HCT116 (cell line): ENCODE measurements at regions not wholly inside any gene's neighbourhood (a gene's known extent, or its start where the extent isn't known, plus 50 kb on each side); places are given as distances from the start of the nearest gene placed in this dataset.

Experiments used
- CTCF ChIP-seq, 3 experiments: fragments of 200-600 bp in 1 of 3; sonication (generic) in 1 of 3; IDR thresholded peaks in 2 of 3; conservative IDR thresholded peaks in 1 of 3; 2 replicates each; pipeline ENCODE4 v1.5.1; 2012 to 2017; ENCODE audit warnings: low read depth in 2 of 3, low read length in 2 of 3, antibody characterized with exemption in 1 of 3, borderline replicate concordance in 1 of 3, control low read depth in 1 of 3, mild to moderate bottlenecking in 1 of 3, mixed read lengths in 1 of 3, mixed run types in 1 of 3, moderate library complexity in 1 of 3; ENCODE audit not compliant: insufficient read depth in 1 of 3
- ELF1 ChIP-seq: IDR thresholded peaks from 2 replicates; pipeline ENCODE4 v1.6.1; 2012; ENCODE audit warnings: low read depth, borderline replicate concordance
- EZH2 ChIP-seq: fragments of 200-600 bp; sonication (generic); IDR thresholded peaks from 2 replicates; pipeline ENCODE4 v1.6.1; 2017; ENCODE audit warnings: antibody characterized with exemption, mixed run types
- POLR2AphosphoS5 ChIP-seq: IDR thresholded peaks from 2 replicates; pipeline ENCODE4 v1.6.1; 2011; ENCODE audit warnings: mild to moderate bottlenecking, low read depth, low read length, moderate library complexity
- REST ChIP-seq: IDR thresholded peaks from 2 replicates; pipeline ENCODE4 v1.6.1; 2012; ENCODE audit warnings: low read depth

- TF ChIP-seq CTCF (IDR thresholded peaks at IDR 0.05 in 2 of 3, conservative IDR thresholded peaks at IDR 0.05 in 1 of 3; ENCODE audit: borderline replicate concordance in 1 of 3, insufficient read depth in 1 of 3, low read depth in 2 of 3, low read length in 2 of 3) (no peak), POLR2AphosphoS5 (no peak), EZH2 (no peak), REST (no peak), ELF1 (no peak)
These were observed 1760.4 kb upstream of the CELF4 start for GRCh38 chr18:39325973-39326372.
